Activated CD4-positive, alpha-beta T cell treated with anti-CD3 and anti-CD28 coated beads for 36 hours (primary cell): ENCODE measurements at regions not wholly inside any gene's neighbourhood (a gene's known extent, or its start where the extent isn't known, plus 50 kb on each side); places are given as distances from the start of the nearest gene placed in this dataset.

Source experiments
- ATAC-seq: fragments of 200-7000 bp; cut with Tn5 transposase; one replicate; pipeline ENCODE4 v1.10.0; 2021; ENCODE audit warnings: mild to moderate bottlenecking, moderate library complexity
- CTCF ChIA-PET: fragments of 350-600 bp; sonication (Branson Sonifier 250); formaldehyde crosslinking; loops from one replicate; lab custom pipeline; 2021; ENCODE audit warnings: antibody characterized with exemption; lab: Charles Lee
- POLR2A ChIA-PET: fragments of 350-600 bp; sonication (Branson Sonifier 250); formaldehyde crosslinking; loops from one replicate; lab custom pipeline; 2021; ENCODE audit warnings: antibody characterized with exemption, inconsistent platforms; lab: Charles Lee
- DNase-seq: peaks from one replicate; pipeline ENCODE4 v3.0.0-alpha.2; 2020
- H3K27ac Mint-ChIP-seq: one replicate; pipeline ENCODE4 v1.8.0; 2021; ENCODE audit warnings: mixed read lengths
- H3K27me3 Mint-ChIP-seq: one replicate; pipeline ENCODE4 v1.8.0; 2021; ENCODE audit warnings: mixed read lengths
- H3K36me3 Mint-ChIP-seq: one replicate; pipeline ENCODE4 v1.8.0; 2021; ENCODE audit warnings: low read depth, mixed read lengths
- H3K4me1 Mint-ChIP-seq: one replicate; pipeline ENCODE4 v1.8.0; 2021; ENCODE audit warnings: mixed read lengths
- H3K4me3 Mint-ChIP-seq: one replicate; pipeline ENCODE4 v1.8.0; 2021; ENCODE audit warnings: mild to moderate bottlenecking, moderate library complexity, mixed read lengths
- H3K9me3 Mint-ChIP-seq: one replicate; pipeline ENCODE4 v1.8.0; 2021; ENCODE audit warnings: low read depth, mixed read lengths
- intact Hi-C, 2 experiments: fragments of 100-400 bp; cut with DNase I in 1 of 2; cut with micrococcal nuclease in 1 of 2; formaldehyde crosslinking; loops; one replicate each; pipeline versions ENCODE4 v1.14.2 to v1.15.1; 2022 to 2024; cut with DNase I, micrococcal nuclease

DNA sequence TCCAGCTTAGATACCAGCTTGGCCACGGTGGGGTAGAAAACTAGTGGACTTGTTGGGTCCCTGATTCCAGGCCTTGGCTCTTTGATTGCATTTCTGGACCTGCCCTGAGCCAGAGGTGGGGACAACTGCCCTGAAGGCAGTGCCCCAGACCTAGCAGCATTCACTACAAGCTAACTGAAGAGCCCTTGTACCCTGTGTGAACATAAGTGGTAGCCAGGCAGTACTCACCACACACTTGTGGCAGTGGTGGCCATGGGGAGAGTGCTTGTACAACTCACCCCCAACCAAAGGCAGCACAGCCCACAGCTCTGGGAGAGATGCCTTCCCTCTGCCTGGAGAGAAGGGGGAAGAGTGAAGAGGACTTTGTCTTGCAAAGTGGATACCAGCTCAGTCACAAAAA is 177.3 kb upstream of the NAALADL2 start:
- Mint-ChIP-seq H3K36me3 (no peaks in the 10 kb centered on the region), H3K4me1 (no peaks in the 10 kb centered on the region)

DNA sequence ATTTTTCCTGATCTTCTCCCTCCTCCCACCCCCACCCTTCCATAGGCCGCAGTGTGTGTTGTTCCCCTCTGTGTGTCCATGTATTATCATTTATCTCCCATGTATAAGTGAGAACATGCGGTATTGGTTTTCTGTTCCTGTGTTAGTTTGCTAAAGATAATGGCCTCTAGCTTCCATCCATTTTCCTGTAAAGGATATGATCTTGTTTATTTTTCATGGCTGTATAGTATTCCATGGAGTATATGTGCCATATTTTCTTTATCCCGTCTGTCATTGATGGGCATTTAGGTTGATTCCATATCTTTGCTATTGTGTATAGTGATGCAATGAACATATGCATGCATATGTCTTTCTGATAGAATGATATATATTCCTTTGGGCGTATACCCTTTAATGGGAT is 173.3 kb upstream of the NAALADL2 start:
- H3K36me3 Mint-ChIP-seq: no peaks in the 10 kb centered on the region
- ATAC-seq (no peak), DNase-seq (no peak)
- POLR2A ChIA-PET: no interaction called here
- no peak overlapping the region for H3K27ac Mint-ChIP-seq
- peaks cover 14% of the 10 kb centered on the region for H3K9me3 Mint-ChIP-seq
- no peaks in the 10 kb centered on the region for H3K27me3 Mint-ChIP-seq
- CTCF ChIA-PET: no interaction called here
- intact Hi-C loops: no loop called here
- H3K4me3 Mint-ChIP-seq: no peak overlapping the region
- no peaks in the 10 kb centered on the region for H3K4me1 Mint-ChIP-seq

More for the DNA sequence above, 177.3 kb upstream of the NAALADL2 start:
- Mint-ChIP-seq H3K27ac (no peak overlapping the region), H3K9me3 (peaks cover 8% of the 10 kb centered on the region), H3K27me3 (no peaks in the 10 kb centered on the region), H3K4me3 (no peak overlapping the region)
- intact Hi-C loops: no loop called here
- no peak for ATAC-seq
- ChIA-PET CTCF (no interaction called here), POLR2A (no interaction called here)
- no peak for DNase-seq

- Mint-ChIP-seq H3K27ac (no peak overlapping the region), H3K27me3 (no peaks in the 10 kb centered on the region), H3K4me3 (no peak overlapping the region)
Observed at GRCh38 chr3:174697310-174697709, 161.8 kb upstream of the NAALADL2 start.

DNA sequence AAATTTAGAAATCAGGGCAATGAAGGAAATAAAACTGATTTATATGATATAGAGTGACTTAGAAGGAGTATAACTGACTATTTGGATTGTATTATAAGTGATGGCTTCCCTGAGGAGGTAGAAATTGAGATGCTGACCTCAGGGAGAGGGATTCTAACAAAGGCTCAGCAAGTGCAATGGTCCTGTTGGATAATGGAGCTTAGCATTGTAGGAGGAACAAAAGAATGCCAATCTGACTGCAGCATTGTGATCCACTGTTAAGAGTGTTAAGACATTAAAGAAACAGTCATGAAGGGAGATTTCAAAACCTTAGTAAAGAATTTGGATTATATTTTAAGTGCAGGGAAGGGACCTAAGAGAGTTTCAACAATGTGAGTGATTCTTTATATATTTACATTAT is 158.4 kb upstream of the NAALADL2 start:
- POLR2A ChIA-PET: no interaction called here
- no peak overlapping the region for H3K27ac Mint-ChIP-seq
- H3K4me1 Mint-ChIP-seq: no peaks in the 10 kb centered on the region
- no peaks in the 10 kb centered on the region for H3K36me3 Mint-ChIP-seq
- H3K27me3 Mint-ChIP-seq: no peaks in the 10 kb centered on the region
- ATAC-seq (no peak), DNase-seq (no peak)
- intact Hi-C loops: no loop called here
- CTCF ChIA-PET: no interaction called here
- no peak overlapping the region for H3K4me3 Mint-ChIP-seq
- no peaks in the 10 kb centered on the region for H3K9me3 Mint-ChIP-seq

More at GRCh38 chr3:174697310-174697709, 161.8 kb upstream of the NAALADL2 start:
- Mint-ChIP-seq H3K4me1 (no peaks in the 10 kb centered on the region), H3K36me3 (no peaks in the 10 kb centered on the region), H3K9me3 (no peaks in the 10 kb centered on the region)
- DNase-seq: no peak
- no peak for ATAC-seq
- CTCF ChIA-PET: no interaction called here
- intact Hi-C loops: no loop called here
- POLR2A ChIA-PET: no interaction called here

DNA sequence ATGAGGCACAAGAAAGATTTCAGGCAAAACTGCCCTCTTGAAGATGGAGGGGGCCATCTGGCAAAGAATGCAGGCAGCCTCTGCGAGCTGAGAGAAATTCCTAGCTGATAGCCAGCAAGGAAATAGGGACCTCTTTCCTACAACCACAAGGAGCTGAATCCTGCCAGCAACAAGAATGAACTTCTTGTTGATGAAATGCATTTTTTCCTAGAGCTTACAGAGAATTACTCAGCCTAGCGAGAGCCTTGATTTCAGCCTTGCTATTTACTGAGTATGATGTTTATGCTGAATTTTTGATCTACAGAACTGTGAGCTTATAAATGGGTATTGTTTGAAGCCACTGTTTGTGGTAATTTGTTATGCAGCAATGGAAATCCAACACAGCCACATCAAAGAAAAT is 148.5 kb upstream of the NAALADL2 start:
- no peaks in the 10 kb centered on the region for H3K4me1 Mint-ChIP-seq
- POLR2A ChIA-PET: no interaction called here
- no peak overlapping the region for H3K27ac Mint-ChIP-seq
- DNase-seq (no peak), ATAC-seq (no peak)
- peaks cover 2% of the 10 kb centered on the region for H3K9me3 Mint-ChIP-seq
- H3K4me3 Mint-ChIP-seq: no peak overlapping the region
- CTCF ChIA-PET: no interaction called here
- intact Hi-C loops: no loop called here
- H3K36me3 Mint-ChIP-seq: no peaks in the 10 kb centered on the region
- H3K27me3 Mint-ChIP-seq: no peaks in the 10 kb centered on the region

- no peak overlapping the region for H3K4me3 Mint-ChIP-seq
- intact Hi-C loops: no loop called here
- POLR2A ChIA-PET: no interaction called here
- no peak overlapping the region for H3K27ac Mint-ChIP-seq
- H3K4me1 Mint-ChIP-seq: no peaks in the 10 kb centered on the region
- no peaks in the 10 kb centered on the region for H3K36me3 Mint-ChIP-seq
- no peaks in the 10 kb centered on the region for H3K27me3 Mint-ChIP-seq
- no peak for ATAC-seq
- H3K9me3 Mint-ChIP-seq: peaks cover 6% of the 10 kb centered on the region
- CTCF ChIA-PET: no interaction called here
- no peak for DNase-seq
Observed at GRCh38 chr3:174715386-174715785, 143.7 kb upstream of the NAALADL2 start.

DNA sequence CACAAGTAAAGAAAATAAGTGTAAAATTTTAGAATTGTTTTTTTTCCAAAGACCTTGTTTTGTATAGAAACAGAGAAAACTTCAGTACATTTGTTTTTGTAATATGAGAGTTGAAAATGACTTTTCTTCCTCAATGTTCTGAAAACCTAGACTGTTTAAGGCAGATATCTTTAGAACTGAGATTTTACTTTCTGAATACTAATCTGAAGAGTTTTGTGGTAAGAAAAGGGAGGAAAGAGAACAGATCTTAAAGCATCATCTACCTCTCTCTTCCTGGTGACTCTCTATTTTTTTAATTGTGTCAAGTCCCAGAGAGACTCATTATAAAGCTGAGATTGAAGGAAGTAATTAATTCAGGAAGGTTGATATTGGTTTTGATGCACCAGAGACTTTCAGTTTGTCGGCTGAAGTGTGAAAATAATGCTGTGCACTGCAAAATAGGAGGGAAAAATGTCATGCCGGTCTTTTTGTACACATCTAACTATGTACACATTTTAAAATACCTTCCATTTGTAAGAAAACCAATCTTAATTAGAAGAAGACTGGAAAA is 142.1 kb upstream of the NAALADL2 start:
- intact Hi-C loops: no loop called here
- DNase-seq: no peak
- Mint-ChIP-seq H3K4me3 (no peak overlapping the region), H3K36me3 (no peaks in the 10 kb centered on the region), H3K9me3 (peaks cover 6% of the 10 kb centered on the region), H3K27me3 (no peaks in the 10 kb centered on the region), H3K27ac (no peak overlapping the region), H3K4me1 (no peaks in the 10 kb centered on the region)
- POLR2A ChIA-PET: no interaction called here
- CTCF ChIA-PET: no interaction called here
- no peak for ATAC-seq

DNA sequence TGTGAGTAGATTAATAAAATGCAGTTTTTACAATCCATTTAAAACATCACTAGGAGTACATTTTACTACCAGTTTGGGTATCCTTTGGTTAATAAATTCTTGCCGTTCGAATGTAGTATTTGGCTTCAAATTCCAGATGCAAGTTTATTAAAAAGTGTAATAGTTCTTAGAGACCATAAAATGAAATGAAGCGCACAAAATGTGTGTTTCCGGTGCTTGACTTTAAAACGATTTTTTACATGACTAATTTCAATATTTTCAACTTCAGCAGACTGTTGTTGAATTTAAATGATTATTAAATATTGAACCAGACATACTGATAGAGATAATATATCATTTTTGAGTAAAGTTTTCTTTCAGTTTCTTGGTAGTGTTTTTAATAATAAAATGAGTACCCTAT is 138.4 kb upstream of the NAALADL2 start:
- Mint-ChIP-seq H3K4me1 (no peaks in the 10 kb centered on the region), H3K36me3 (no peaks in the 10 kb centered on the region), H3K27me3 (no peaks in the 10 kb centered on the region), H3K27ac (no peak overlapping the region), H3K4me3 (no peak overlapping the region), H3K9me3 (peaks cover 4% of the 10 kb centered on the region)
- intact Hi-C loops: no loop called here
- DNase-seq (no peak), ATAC-seq (no peak)
- POLR2A ChIA-PET: no interaction called here
- CTCF ChIA-PET: no interaction called here

DNA sequence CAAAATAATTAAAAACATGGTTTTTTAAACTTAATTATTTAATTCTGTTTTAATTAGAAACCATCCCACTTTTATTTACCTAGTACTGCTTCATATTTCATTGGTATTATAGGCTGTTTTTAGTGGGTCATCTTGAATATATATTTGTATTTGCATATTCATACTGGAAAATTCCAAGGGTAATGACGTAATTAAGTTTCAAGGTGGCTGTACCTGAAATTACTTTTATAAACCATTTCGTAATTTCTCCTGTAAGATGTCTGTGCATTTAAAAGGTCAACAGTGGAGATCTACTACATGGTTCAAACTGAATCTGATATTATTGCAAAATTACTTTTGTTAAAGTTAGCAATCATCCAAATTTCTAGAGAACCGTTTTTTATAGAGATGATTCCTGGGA is 133.8 kb upstream of the NAALADL2 start:
- no peaks in the 10 kb centered on the region for H3K9me3 Mint-ChIP-seq
- POLR2A ChIA-PET: no interaction called here
- CTCF ChIA-PET: no interaction called here
- ATAC-seq (no peak), DNase-seq (no peak)
- H3K27ac Mint-ChIP-seq: no peak overlapping the region
- intact Hi-C loops: no loop called here
- no peaks in the 10 kb centered on the region for H3K27me3 Mint-ChIP-seq
- no peaks in the 10 kb centered on the region for H3K4me1 Mint-ChIP-seq
- no peak overlapping the region for H3K4me3 Mint-ChIP-seq
- H3K36me3 Mint-ChIP-seq: no peaks in the 10 kb centered on the region

GRCh38 chr3:174737966-174738365 is 121.2 kb upstream of the NAALADL2 start:
- no peaks in the 10 kb centered on the region for H3K36me3 Mint-ChIP-seq
- no peaks in the 10 kb centered on the region for H3K4me1 Mint-ChIP-seq
- intact Hi-C loops: no loop called here
- no peaks in the 10 kb centered on the region for H3K27me3 Mint-ChIP-seq
- no peak overlapping the region for H3K4me3 Mint-ChIP-seq
- DNase-seq (no peak), ATAC-seq (no peak)
- peaks cover 2% of the 10 kb centered on the region for H3K9me3 Mint-ChIP-seq
- ChIA-PET CTCF (no interaction called here), POLR2A (no interaction called here)
- no peak overlapping the region for H3K27ac Mint-ChIP-seq

GRCh38 chr3:174749143-174749542 is 110.0 kb upstream of the NAALADL2 start:
- CTCF ChIA-PET: no interaction called here
- Mint-ChIP-seq H3K36me3 (no peaks in the 10 kb centered on the region), H3K4me3 (no peak overlapping the region), H3K4me1 (no peaks in the 10 kb centered on the region), H3K27me3 (no peaks in the 10 kb centered on the region), H3K27ac (no peak overlapping the region), H3K9me3 (peaks cover 12% of the 10 kb centered on the region)
- POLR2A ChIA-PET: no interaction called here
- DNase-seq (no peak), ATAC-seq (no peak)
- intact Hi-C loops: no loop called here

DNA sequence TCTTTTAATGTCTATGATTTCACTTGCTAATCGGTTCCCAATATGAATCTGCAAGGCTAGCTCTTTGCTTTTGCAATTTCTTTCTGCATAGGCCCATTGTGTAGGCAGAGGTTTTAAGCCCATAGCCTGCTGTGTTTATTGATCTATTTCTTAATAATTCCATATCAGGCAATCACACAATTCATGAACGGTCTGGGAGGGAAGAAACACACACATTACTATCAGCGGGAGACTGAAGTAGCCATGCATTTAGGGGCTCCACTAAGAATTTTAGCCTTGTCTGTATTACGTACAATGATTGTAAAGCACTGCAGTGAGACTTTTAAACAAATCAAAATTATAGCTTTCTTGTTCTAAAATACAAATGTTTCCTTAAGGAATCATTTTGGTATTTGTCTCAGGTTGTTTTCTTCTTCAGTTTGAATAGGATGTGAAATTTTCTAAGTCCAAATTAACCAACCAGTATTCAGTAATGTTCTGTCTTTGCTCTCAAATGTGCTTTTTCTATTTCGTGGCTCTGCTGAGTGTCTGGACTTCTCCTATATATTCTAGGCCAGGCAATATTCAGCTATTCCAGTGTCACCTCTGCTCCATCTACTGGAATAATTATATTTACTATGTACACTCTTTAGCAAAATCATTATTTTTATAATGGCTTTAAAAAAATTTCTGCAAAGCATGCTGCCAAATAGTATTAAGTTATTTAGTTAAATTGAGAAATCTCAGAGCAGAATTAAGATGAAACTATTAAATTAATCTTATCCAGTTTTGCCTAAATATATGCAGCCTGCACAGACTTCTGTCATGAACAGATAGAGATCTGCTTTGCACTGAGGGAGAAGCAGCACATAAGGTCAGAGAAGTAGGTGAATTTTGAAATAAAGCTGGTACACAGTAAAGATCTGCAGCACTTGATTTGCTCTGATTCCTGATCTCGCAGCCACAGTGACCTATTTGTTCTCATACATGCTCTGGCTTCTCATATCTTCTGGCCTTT is 103.0 kb upstream of the NAALADL2 start:
- no peak for ATAC-seq
- Mint-ChIP-seq H3K27ac (no peak overlapping the region), H3K27me3 (no peaks in the 10 kb centered on the region), H3K4me3 (no peak overlapping the region), H3K4me1 (no peaks in the 10 kb centered on the region), H3K9me3 (peaks cover 7% of the 10 kb centered on the region), H3K36me3 (no peaks in the 10 kb centered on the region)
- intact Hi-C loops: no loop called here
- POLR2A ChIA-PET: no interaction called here
- DNase-seq: no peak
- CTCF ChIA-PET: no interaction called here
